ENCODE measurements at regions not wholly inside any gene's neighbourhood (a gene's known extent, or its start where the extent isn't known, plus 50 kb on each side); places are given as distances from the start of the nearest gene placed in this dataset.
"Not testable (repeated sequence)": the region's sequence is repeated elsewhere in the genome, so short reads cannot be mapped to it uniquely, and the experiment has no call there.

DNA sequence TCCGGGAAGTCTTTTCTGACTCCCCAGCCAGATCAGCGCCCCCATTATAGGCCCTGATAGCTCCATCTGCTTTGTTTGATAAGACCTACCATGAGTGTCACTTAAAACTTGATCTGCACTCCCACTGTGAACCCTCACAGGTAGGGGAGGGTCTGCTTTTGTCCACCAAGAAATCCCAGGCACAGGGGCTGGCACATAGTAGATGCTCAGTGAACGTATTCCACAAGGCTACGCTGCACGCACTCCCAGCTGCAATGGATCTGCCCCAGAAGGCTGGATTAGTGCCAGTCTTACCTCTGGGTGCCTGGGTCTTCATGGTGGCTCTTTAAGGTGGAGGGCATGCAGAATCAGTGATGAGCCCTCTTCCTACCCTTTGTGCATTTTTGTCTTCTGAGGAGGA is 447.1 kb downstream of the PTPRU start:
- TF ChIP-seq POU6F1 (CRISPR knock-in tag; IDR thresholded peaks at IDR 0.05; ENCODE audit: borderline replicate concordance, low read depth) (no peak), ZNF565 (CRISPR knock-in tag; conservative IDR thresholded peaks at IDR 0.05; ENCODE audit: low read depth) (no peak), CSDC2 (CRISPR knock-in tag; IDR thresholded peaks at IDR 0.05) (no peak), PATZ1 (CRISPR knock-in tag; IDR thresholded peaks at IDR 0.05; ENCODE audit: borderline replicate concordance) (no peak)
- ATAC-seq: no peak

DNA sequence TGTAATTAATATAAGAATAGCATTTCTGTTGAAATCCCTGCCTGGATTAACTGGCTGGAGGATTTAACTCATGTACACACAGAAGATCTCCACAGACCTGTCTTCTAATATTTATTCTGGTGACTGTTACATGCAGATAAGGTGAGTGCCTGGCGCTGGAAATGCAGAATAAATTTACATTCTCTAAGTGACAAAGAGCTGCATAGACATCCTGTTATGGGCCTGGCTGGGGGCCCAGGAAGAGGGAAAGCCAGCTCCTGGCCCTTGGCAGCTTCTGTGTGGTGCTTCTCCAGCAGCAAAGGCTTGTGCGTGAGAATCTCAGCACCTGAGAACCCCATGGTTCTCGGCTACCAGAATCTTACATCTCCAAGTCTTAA is 446.6 kb downstream of the PTPRU start:
- no peak; the same call in 2 of the 3 replicates for ATAC-seq
- TF ChIP-seq ISL1 (CRISPR knock-in tag; IDR thresholded peaks at IDR 0.05) (peak; percentile 52), ZNF8 (CRISPR knock-in tag; IDR thresholded peaks at IDR 0.05) (no peak), TCF4 (CRISPR knock-in tag; IDR thresholded peaks at IDR 0.05; ENCODE audit: borderline replicate concordance) (0 out of 2 replicates have a peak, but pooled peaks have one; percentile 17), TSHZ2 (CRISPR knock-in tag; IDR thresholded peaks at IDR 0.05) (0 out of 2 replicates have a peak, but pooled peaks have one; percentile 52)

DNA sequence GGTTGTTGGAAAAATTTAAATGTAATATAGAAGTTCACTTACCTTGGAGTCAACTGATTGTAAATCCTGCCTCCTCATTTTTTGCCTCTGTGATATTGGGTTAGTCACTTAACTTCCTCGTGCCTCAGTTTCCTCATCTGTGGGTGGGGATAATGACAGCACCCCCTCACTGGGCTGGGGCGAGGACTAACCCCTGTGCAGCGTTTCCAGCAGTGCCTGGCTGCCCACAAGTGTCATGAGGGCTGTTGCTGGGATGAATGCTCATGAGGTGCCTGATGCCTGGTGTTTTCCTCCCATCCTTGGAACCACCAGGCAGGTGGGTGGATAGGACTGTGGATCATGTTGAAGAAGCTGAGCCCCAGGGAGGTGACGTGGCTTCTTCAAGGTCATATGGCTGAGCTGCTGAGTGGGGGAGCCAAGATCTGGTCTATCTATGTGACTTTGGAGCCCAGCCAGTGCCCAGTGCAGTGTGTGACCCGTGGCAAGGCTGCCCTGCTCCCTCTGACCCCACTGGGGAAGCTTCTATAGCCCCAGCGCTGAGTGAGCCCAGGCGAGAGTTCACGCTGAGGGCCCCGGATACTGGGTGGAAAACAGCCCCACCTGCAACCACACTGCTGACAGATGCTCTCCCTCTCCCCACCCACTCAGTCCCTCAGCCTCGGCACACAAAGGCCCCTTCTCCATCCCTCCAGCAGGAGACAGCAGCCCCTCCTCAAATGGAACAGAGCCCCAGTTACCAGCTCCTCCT is 446.0 kb downstream of the PTPRU start:
- TF ChIP-seq CSRNP3 (CRISPR knock-in tag; IDR thresholded peaks at IDR 0.05): no peak
- TF ChIP-seq ZNF8 (CRISPR knock-in tag; IDR thresholded peaks at IDR 0.05): no peak
- TF ChIP-seq POU6F1 (CRISPR knock-in tag; IDR thresholded peaks at IDR 0.05; ENCODE audit: borderline replicate concordance, low read depth): no peak
- no peak; the same call in 2 of the 3 replicates for ATAC-seq

- peak; percentile 82 for TF ChIP-seq ZFP3 (CRISPR knock-in tag; IDR thresholded peaks at IDR 0.05)
- ATAC-seq: not testable (repeated sequence)
These were observed 445.1 kb downstream of the PTPRU start for GRCh38 chr1:29681416-29681815.

DNA sequence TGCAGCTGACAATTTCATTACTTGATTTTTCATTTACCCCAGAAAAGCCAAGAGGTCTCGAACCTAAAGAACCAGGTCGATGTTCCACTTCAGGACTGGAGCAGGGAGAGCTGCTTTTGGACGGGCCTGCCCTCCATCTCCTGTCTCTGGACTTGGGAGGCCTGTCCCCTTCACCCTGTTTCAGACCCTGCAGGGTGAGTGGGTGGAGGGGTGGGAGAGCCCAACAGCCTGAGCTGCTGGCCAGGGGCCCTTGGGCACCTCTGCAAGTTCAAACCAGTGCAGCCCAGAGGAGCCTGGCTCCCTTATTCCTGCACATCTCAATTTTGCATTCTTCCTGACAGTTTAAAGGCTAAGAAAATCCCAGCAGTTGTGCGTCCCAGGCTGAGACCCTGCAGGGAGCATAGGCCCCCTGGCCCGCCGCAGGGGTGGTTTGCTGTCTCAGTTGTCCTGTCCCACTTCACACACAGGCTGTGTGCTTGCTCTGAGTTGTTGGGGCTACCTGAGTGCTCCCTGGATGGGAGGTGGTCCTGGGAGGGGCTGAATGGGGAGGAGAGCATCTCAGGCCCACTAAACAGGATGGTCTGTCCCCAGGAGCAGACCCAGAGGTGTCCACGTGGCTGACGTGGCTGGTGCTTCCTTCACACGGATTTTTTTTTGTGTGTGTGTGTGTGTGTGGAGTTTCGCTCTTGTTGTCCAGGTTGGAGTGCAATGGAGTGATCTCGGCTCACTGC is 443.7 kb downstream of the PTPRU start:
- TF ChIP-seq ZNF565 (CRISPR knock-in tag; conservative IDR thresholded peaks at IDR 0.05; ENCODE audit: low read depth): no peak
- no peak for TF ChIP-seq ZNF8 (CRISPR knock-in tag; IDR thresholded peaks at IDR 0.05)
- no peak for ATAC-seq

- no peak for ATAC-seq
- TF ChIP-seq TOX (CRISPR knock-in tag; IDR thresholded peaks at IDR 0.05; ENCODE audit: borderline replicate concordance) (no peak), TCF4 (CRISPR knock-in tag; IDR thresholded peaks at IDR 0.05; ENCODE audit: borderline replicate concordance) (no peak), ESRRG (CRISPR knock-in tag; IDR thresholded peaks at IDR 0.05) (no peak), TSHZ2 (CRISPR knock-in tag; IDR thresholded peaks at IDR 0.05) (no peak), CSRNP3 (CRISPR knock-in tag; IDR thresholded peaks at IDR 0.05) (no peak), ZNF8 (CRISPR knock-in tag; IDR thresholded peaks at IDR 0.05) (no peak)
These were observed 443.0 kb downstream of the PTPRU start for GRCh38 chr1:29679316-29679715.
